HG03060 (cell line): ENCODE measurements at regions not wholly inside any gene's neighbourhood (a gene's known extent, or its start where the extent isn't known, plus 50 kb on each side); places are given as distances from the start of the nearest gene placed in this dataset.
"Not testable (repeated sequence)": the region's sequence is repeated elsewhere in the genome, so short reads cannot be mapped to it uniquely, and the experiment has no call there.

Experiments used
- ATAC-seq: cut with Tn5 transposase; IDR thresholded peaks from one replicate; pipeline ENCODE4 v1.9.1; 2021; ENCODE audit warnings: low read depth, moderate number of reproducible peaks; ENCODE audit not compliant: unreplicated experiment

- ATAC-seq: no peak
Measured at GRCh38 chr2:122652670-122653069, 897.2 kb downstream of the TSN start.

- ATAC-seq: no peak
Measured at GRCh38 chr2:122656403-122656802, 901.0 kb downstream of the TSN start.

GRCh38 chr2:122660786-122661634, 905.6 kb downstream of the TSN start:
- no peak for ATAC-seq

GRCh38 chr2:122663620-122664019, 908.2 kb downstream of the TSN start:
- ATAC-seq: no peak

- ATAC-seq: no peak
Measured at GRCh38 chr2:122669627-122670026, 914.2 kb downstream of the TSN start.

GRCh38 chr2:122670897-122671296, 915.4 kb downstream of the TSN start:
- ATAC-seq: no peak

- no peak for ATAC-seq
Measured at GRCh38 chr2:122680662-122681061, 925.2 kb downstream of the TSN start.

- no peak for ATAC-seq
Measured at GRCh38 chr2:122681626-122682025, 926.2 kb downstream of the TSN start.

- no peak for ATAC-seq
Measured at GRCh38 chr2:122682356-122682755, 926.9 kb downstream of the TSN start.

- no peak for ATAC-seq
Measured at GRCh38 chr2:122683018-122683417, 927.6 kb downstream of the TSN start.

- ATAC-seq: no peak
Measured at GRCh38 chr2:122692400-122693083, 937.1 kb downstream of the TSN start.

- ATAC-seq: no peak
Measured at GRCh38 chr2:122697415-122697814, 942.0 kb downstream of the TSN start.

- ATAC-seq: no peak
Measured at GRCh38 chr2:122703676-122704075, 948.2 kb downstream of the TSN start.

GRCh38 chr2:122704109-122704563, 948.7 kb downstream of the TSN start:
- peak; percentile 47 for ATAC-seq

GRCh38 chr2:122705746-122706145, 950.3 kb downstream of the TSN start:
- ATAC-seq: no peak

- no peak for ATAC-seq
Measured at GRCh38 chr2:122706757-122707223, 951.3 kb downstream of the TSN start.

GRCh38 chr2:122707224-122707824, 951.9 kb downstream of the TSN start:
- ATAC-seq: peak; percentile 47

- no peak for ATAC-seq
Measured at GRCh38 chr2:122710049-122710448, 954.6 kb downstream of the TSN start.

GRCh38 chr2:122713800-122714199, 958.3 kb downstream of the TSN start:
- ATAC-seq: no peak

GRCh38 chr2:122720822-122721221, 965.4 kb downstream of the TSN start:
- not testable (repeated sequence) for ATAC-seq

GRCh38 chr2:122734766-122735424, 979.4 kb downstream of the TSN start:
- ATAC-seq: no peak
